ENCODE measurements at regions not wholly inside any gene's neighbourhood (a gene's known extent, or its start where the extent isn't known, plus 50 kb on each side); places are given as distances from the start of the nearest gene placed in this dataset.

DNA sequence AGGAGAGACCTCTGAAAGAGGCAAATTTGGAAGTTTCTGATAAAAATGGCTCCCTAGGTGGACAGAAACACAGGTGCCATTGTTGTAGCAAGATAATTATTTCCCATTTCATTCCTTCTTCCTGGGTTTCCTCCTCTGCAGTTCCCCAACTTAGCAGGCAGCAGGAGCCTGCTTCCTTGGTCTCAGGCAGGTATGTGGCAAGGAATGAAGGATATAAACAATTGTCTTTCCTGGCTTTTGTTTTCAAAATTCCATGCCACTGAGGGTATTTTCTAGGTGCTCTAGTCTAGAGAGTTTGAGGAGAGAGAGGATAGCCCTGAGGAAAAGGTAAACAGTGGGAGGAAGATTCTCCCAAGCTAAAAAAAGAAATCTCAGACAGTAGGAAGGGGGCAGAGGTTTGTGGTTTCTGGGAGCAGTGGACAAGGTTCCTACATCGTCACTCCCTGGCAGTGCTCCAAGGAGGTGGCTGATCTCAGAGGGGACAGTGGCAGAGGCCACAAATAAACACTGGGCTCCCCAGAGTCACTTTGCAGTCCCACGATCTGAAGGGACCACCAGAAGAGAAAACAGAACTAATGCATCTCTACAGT lies 82.6 kb upstream of the IGF1 start:
- TF ChIP-seq, protein P1, sequence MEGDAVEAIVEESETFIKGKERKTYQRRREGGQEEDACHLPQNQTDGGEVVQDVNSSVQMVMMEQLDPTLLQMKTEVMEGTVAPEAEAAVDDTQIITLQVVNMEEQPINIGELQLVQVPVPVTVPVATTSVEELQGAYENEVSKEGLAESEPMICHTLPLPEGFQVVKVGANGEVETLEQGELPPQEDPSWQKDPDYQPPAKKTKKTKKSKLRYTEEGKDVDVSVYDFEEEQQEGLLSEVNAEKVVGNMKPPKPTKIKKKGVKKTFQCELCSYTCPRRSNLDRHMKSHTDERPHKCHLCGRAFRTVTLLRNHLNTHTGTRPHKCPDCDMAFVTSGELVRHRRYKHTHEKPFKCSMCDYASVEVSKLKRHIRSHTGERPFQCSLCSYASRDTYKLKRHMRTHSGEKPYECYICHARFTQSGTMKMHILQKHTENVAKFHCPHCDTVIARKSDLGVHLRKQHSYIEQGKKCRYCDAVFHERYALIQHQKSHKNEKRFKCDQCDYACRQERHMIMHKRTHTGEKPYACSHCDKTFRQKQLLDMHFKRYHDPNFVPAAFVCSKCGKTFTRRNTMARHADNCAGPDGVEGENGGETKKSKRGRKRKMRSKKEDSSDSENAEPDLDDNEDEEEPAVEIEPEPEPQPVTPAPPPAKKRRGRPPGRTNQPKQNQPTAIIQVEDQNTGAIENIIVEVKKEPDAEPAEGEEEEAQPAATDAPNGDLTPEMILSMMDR (IDR thresholded peaks at IDR 0.05), result no peak
- TF ChIP-seq POLR2A (IDR thresholded peaks at IDR 0.05; ENCODE audit: low read depth) (no peak), POLR2AphosphoS5 (IDR thresholded peaks at IDR 0.05) (no peak)
